K562 (cell line): ENCODE measurements at regions not wholly inside any gene's neighbourhood (a gene's known extent, or its start where the extent isn't known, plus 50 kb on each side); places are given as distances from the start of the nearest gene placed in this dataset.

Experiments used
- CBFB ChIP-seq: sonication (generic); formaldehyde crosslinking; IDR thresholded peaks from 2 replicates; pipeline ENCODE4 v1.4.0; 2020; ENCODE audit warnings: mild to moderate bottlenecking, missing genetic modification reagents
- HMGN3 ChIP-seq: IDR thresholded peaks from 2 replicates; pipeline ENCODE4 v1.6.1; 2011; ENCODE audit warnings: borderline replicate concordance, low read depth, mild to moderate bottlenecking, mixed read lengths, low read length; ENCODE audit not compliant: insufficient read length; ENCODE audit errors: extremely low read depth
- NR1H2 ChIP-seq: sonication (generic); formaldehyde crosslinking; IDR thresholded peaks from 2 replicates; pipeline ENCODE4 v1.4.0; 2020; ENCODE audit warnings: mild to moderate bottlenecking, missing genetic modification reagents
- POLR2A ChIP-seq: fragments of 450-650 bp; conservative IDR thresholded peaks from 2 replicates; pipeline ENCODE4 v1.6.1; 2016
- RBM17 ChIP-seq: fragments of 200-400 bp; formaldehyde crosslinking; IDR thresholded peaks from 2 replicates; pipeline ENCODE4 v1.6.1; 2017; ENCODE audit warnings: low read depth, mild to moderate bottlenecking, low read length, borderline replicate concordance
- SPI1 ChIP-seq: IDR thresholded peaks from 2 replicates; pipeline ENCODE4 v1.6.1; 2011; ENCODE audit warnings: low read depth, low read length, control low read depth, borderline replicate concordance
- ZBTB2 ChIP-seq: fragments of 450-650 bp; IDR thresholded peaks from 2 replicates; pipeline ENCODE4 v1.6.1; 2016; ENCODE audit warnings: antibody characterized with exemption
- ZEB2 ChIP-seq: fragments of 450-650 bp; IDR thresholded peaks from 2 replicates; pipeline ENCODE4 v1.6.1; 2016
- TF ChIP-seq, protein P1 (sequence below), 3 experiments: IDR thresholded peaks in 2 of 3; conservative IDR thresholded peaks in 1 of 3; 2 replicates each; pipeline ENCODE4 v1.5.1; 2011 to 2012; ENCODE audit warnings: low read length in 3 of 3, mild to moderate bottlenecking in 3 of 3, control low read depth in 2 of 3, improper control_type of control experiment in 1 of 3, inconsistent platforms in 1 of 3, low read depth in 1 of 3, mixed read lengths in 1 of 3, moderate library complexity in 1 of 3; ENCODE audit not compliant: insufficient read depth in 2 of 3

DNA sequence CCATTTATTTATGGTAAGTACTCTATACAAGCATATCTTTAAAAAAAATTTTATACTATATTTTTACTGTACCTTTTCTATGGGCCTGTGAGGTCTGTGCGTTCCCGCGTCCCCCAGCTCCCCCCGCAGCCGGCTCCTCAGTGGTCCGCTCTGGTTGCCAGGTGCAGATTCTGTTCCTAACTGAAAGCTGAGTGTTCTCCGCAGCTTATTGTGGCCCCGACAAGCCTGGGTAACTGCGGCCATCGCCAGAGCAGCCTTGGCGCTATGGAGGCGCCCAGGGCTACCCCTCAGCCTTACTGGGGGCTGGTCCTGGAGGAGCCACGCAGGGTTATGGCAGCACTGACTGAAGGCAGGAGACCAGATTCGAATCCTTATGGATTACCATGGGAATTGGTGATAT, 896.8 kb downstream of the PCDH17 start:
- TF ChIP-seq NR1H2 (CRISPR knock-in tag) (no peak), ZEB2 (no peak), SPI1 (no peak), POLR2A (no peak), ZBTB2 (no peak), HMGN3 (no peak), RBM17 (no peak), CBFB (CRISPR knock-in tag) (no peak)
- TF ChIP-seq, protein P1, sequence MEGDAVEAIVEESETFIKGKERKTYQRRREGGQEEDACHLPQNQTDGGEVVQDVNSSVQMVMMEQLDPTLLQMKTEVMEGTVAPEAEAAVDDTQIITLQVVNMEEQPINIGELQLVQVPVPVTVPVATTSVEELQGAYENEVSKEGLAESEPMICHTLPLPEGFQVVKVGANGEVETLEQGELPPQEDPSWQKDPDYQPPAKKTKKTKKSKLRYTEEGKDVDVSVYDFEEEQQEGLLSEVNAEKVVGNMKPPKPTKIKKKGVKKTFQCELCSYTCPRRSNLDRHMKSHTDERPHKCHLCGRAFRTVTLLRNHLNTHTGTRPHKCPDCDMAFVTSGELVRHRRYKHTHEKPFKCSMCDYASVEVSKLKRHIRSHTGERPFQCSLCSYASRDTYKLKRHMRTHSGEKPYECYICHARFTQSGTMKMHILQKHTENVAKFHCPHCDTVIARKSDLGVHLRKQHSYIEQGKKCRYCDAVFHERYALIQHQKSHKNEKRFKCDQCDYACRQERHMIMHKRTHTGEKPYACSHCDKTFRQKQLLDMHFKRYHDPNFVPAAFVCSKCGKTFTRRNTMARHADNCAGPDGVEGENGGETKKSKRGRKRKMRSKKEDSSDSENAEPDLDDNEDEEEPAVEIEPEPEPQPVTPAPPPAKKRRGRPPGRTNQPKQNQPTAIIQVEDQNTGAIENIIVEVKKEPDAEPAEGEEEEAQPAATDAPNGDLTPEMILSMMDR (IDR thresholded peaks at IDR 0.05 in 2 of 3, conservative IDR thresholded peaks at IDR 0.05 in 1 of 3; ENCODE audit: insufficient read depth in 2 of 3, low read depth in 1 of 3, low read length in 3 of 3): no peak
